Glomerular visceral epithelial cell (primary cell): ENCODE measurements at regions not wholly inside any gene's neighbourhood (a gene's known extent, or its start where the extent isn't known, plus 50 kb on each side); places are given as distances from the start of the nearest gene placed in this dataset.
"Not testable (repeated sequence)": the region's sequence is repeated elsewhere in the genome, so short reads cannot be mapped to it uniquely, and the experiment has no call there.

Source experiments
- DNase-seq: peaks from one replicate; pipeline ENCODE4 v3.0.0-alpha.2; 2016; ENCODE audit errors: extremely low spot score

GRCh38 chr2:193222454-193222853, 1027.7 kb upstream of the TMEFF2 start:
- no peak for DNase-seq

- DNase-seq, result no peak
Measured at GRCh38 chr2:193219413-193219812, 1024.7 kb upstream of the TMEFF2 start.

- DNase-seq, result no peak
Measured at GRCh38 chr2:193201583-193201982, 1006.9 kb upstream of the TMEFF2 start.

- DNase-seq, result no peak
Measured at GRCh38 chr2:193199322-193199721, 1004.6 kb upstream of the TMEFF2 start.

GRCh38 chr2:193187816-193188215, 993.1 kb upstream of the TMEFF2 start:
- DNase-seq, result no peak

- not testable (repeated sequence) for DNase-seq
Measured at GRCh38 chr2:193170981-193171380, 976.2 kb upstream of the TMEFF2 start.

- DNase-seq, result no peak
Measured at GRCh38 chr2:193156480-193156879, 961.7 kb upstream of the TMEFF2 start.

GRCh38 chr2:193154076-193154475, 959.3 kb upstream of the TMEFF2 start:
- no peak for DNase-seq

GRCh38 chr2:193153576-193153975, 958.8 kb upstream of the TMEFF2 start:
- DNase-seq, result no peak

- not testable (repeated sequence) for DNase-seq
Measured at GRCh38 chr2:193142467-193142866, 947.7 kb upstream of the TMEFF2 start.

- no peak for DNase-seq
Measured at GRCh38 chr2:193141998-193142397, 947.3 kb upstream of the TMEFF2 start.

- DNase-seq, result not testable (repeated sequence)
Measured at GRCh38 chr2:193140895-193141294, 946.2 kb upstream of the TMEFF2 start.

- DNase-seq, result no peak
Measured at GRCh38 chr2:193124815-193125214, 930.1 kb upstream of the TMEFF2 start.

GRCh38 chr2:193114827-193115226, 920.1 kb upstream of the TMEFF2 start:
- no peak for DNase-seq

GRCh38 chr2:193112986-193113385, 918.3 kb upstream of the TMEFF2 start:
- DNase-seq, result no peak

GRCh38 chr2:193103064-193103463, 908.3 kb upstream of the TMEFF2 start:
- peak; percentile 3 for DNase-seq

- DNase-seq, result no peak
Measured at GRCh38 chr2:193101591-193101990, 906.9 kb upstream of the TMEFF2 start.

- no peak for DNase-seq
Measured at GRCh38 chr2:193088026-193088425, 893.3 kb upstream of the TMEFF2 start.

- DNase-seq, result no peak
Measured at GRCh38 chr2:193076995-193077394, 882.3 kb upstream of the TMEFF2 start.

GRCh38 chr2:193074933-193075332, 880.2 kb upstream of the TMEFF2 start:
- no peak for DNase-seq

GRCh38 chr2:193072647-193073046, 877.9 kb upstream of the TMEFF2 start:
- DNase-seq, result no peak

- not testable (repeated sequence) for DNase-seq
Measured at GRCh38 chr2:193025556-193025955, 830.8 kb upstream of the TMEFF2 start.

- no peak for DNase-seq
Measured at GRCh38 chr2:193024791-193025190, 830.1 kb upstream of the TMEFF2 start.

GRCh38 chr2:193011870-193012269, 817.1 kb upstream of the TMEFF2 start:
- no peak for DNase-seq

- DNase-seq, result no peak
Measured at GRCh38 chr2:192993059-192993458, 798.3 kb upstream of the TMEFF2 start.
